ENCODE measurements at regions not wholly inside any gene's neighbourhood (a gene's known extent, or its start where the extent isn't known, plus 50 kb on each side); places are given as distances from the start of the nearest gene placed in this dataset.

- Histone ChIP-seq H3K27me3 (ENCODE audit: control insufficient read depth in 1 of 2, insufficient read depth in 2 of 2, low read length in 1 of 2) (no peaks in the 10 kb centered on the region), H3K36me3 (ENCODE audit: control insufficient read depth in 1 of 2, insufficient read depth in 2 of 2, low read length in 1 of 2) (no peaks in the 10 kb centered on the region), H3K4me1 (ENCODE audit: control insufficient read depth in 1 of 2, insufficient read depth in 2 of 2, low read length in 2 of 2) (peaks cover 0 to 4% of the 10 kb centered on the region in 2 donors), H3K4me3 (ENCODE audit: low read length in 2 of 2) (no peak overlapping the region), H3K9me3 (ENCODE audit: control insufficient read depth, low read length) (peaks cover 4% of the 10 kb centered on the region), H3K27ac (ENCODE audit: low read depth in 1 of 2, low read length in 2 of 2) (no peak overlapping the region)
- intact Hi-C loops (cut with DNase I) = no loop called here
- WGBS, 2 donors = 90 to 93% methylated on average over 3 of the region's 3 CpGs
- ATAC-seq (ENCODE audit: low FRiP score) (no peak), DNase-seq (no peak)
These were observed 183.8 kb downstream of the SNX19 start for GRCh38 chr11:130732476-130732875.

- Histone ChIP-seq H3K27me3 (ENCODE audit: control insufficient read depth in 1 of 2, insufficient read depth in 2 of 2, low read length in 1 of 2) (no peaks in the 10 kb centered on the region), H3K9me3 (ENCODE audit: control insufficient read depth, low read length) (peaks cover 4% of the 10 kb centered on the region), H3K4me3 (ENCODE audit: low read length in 2 of 2) (no peak overlapping the region), H3K4me1 (ENCODE audit: control insufficient read depth in 1 of 2, insufficient read depth in 2 of 2, low read length in 2 of 2) (peaks cover 0 to 2% of the 10 kb centered on the region in 2 donors), H3K36me3 (ENCODE audit: control insufficient read depth in 1 of 2, insufficient read depth in 2 of 2, low read length in 1 of 2) (no peaks in the 10 kb centered on the region), H3K27ac (ENCODE audit: low read depth in 1 of 2, low read length in 2 of 2) (no peak overlapping the region)
- DNase-seq (no peak), ATAC-seq (ENCODE audit: low FRiP score) (peak; percentile 15)
- intact Hi-C loops (cut with DNase I) = no loop called here
- 93 to 96% methylated on average over 5 of the region's 5 CpGs for WGBS, 2 donors
These were observed 179.0 kb downstream of the SNX19 start for GRCh38 chr11:130737041-130737830.

- H3K27me3 ChIP-seq (ENCODE audit: control insufficient read depth in 1 of 2, insufficient read depth in 2 of 2, low read length in 1 of 2) = no peaks in the 10 kb centered on the region
- intact Hi-C loops (cut with DNase I) = no loop called here
- DNase-seq = peak; percentile 65 to 79
- no peaks in the 10 kb centered on the region for H3K36me3 ChIP-seq (ENCODE audit: control insufficient read depth in 1 of 2, insufficient read depth in 2 of 2, low read length in 1 of 2)
- peak; percentile 67 for ATAC-seq (ENCODE audit: low FRiP score)
- H3K4me1 ChIP-seq (ENCODE audit: control insufficient read depth in 1 of 2, insufficient read depth in 2 of 2, low read length in 2 of 2) = peaks cover 0 to 2% of the 10 kb centered on the region in 2 donors
- peaks cover 3% of the 10 kb centered on the region for H3K9me3 ChIP-seq (ENCODE audit: control insufficient read depth, low read length)
- H3K27ac ChIP-seq (ENCODE audit: low read depth in 1 of 2, low read length in 2 of 2) = no peak overlapping the region
- WGBS, 2 donors = 23 to 37% methylated on average over 12 of the region's 12 CpGs
- no peak overlapping the region for H3K4me3 ChIP-seq (ENCODE audit: low read length in 2 of 2)
These were observed 178.3 kb downstream of the SNX19 start for GRCh38 chr11:130737866-130738431.

GRCh38 chr11:130738611-130739010 is 177.7 kb downstream of the SNX19 start:
- peaks cover 0 to 2% of the 10 kb centered on the region in 2 donors for H3K4me1 ChIP-seq (ENCODE audit: control insufficient read depth in 1 of 2, insufficient read depth in 2 of 2, low read length in 2 of 2)
- H3K4me3 ChIP-seq (ENCODE audit: low read length in 2 of 2) = no peak overlapping the region
- H3K27me3 ChIP-seq (ENCODE audit: control insufficient read depth in 1 of 2, insufficient read depth in 2 of 2, low read length in 1 of 2) = no peaks in the 10 kb centered on the region
- DNase-seq = no peak
- H3K36me3 ChIP-seq (ENCODE audit: control insufficient read depth in 1 of 2, insufficient read depth in 2 of 2, low read length in 1 of 2) = no peaks in the 10 kb centered on the region
- no peak for ATAC-seq (ENCODE audit: low FRiP score)
- intact Hi-C loops (cut with DNase I) = no loop called here
- H3K9me3 ChIP-seq (ENCODE audit: control insufficient read depth, low read length) = peaks cover 3% of the 10 kb centered on the region
- WGBS, 2 donors = 72% methylated on average over 3 of the region's 3 CpGs
- no peak overlapping the region for H3K27ac ChIP-seq (ENCODE audit: low read depth in 1 of 2, low read length in 2 of 2)

- Histone ChIP-seq H3K27ac (ENCODE audit: low read depth in 1 of 2, low read length in 2 of 2) (no peak overlapping the region), H3K36me3 (ENCODE audit: control insufficient read depth in 1 of 2, insufficient read depth in 2 of 2, low read length in 1 of 2) (no peaks in the 10 kb centered on the region), H3K4me3 (ENCODE audit: low read length in 2 of 2) (no peak overlapping the region), H3K4me1 (ENCODE audit: control insufficient read depth in 1 of 2, insufficient read depth in 2 of 2, low read length in 2 of 2) (peaks cover 0 to 2% of the 10 kb centered on the region in 2 donors), H3K27me3 (ENCODE audit: control insufficient read depth in 1 of 2, insufficient read depth in 2 of 2, low read length in 1 of 2) (no peaks in the 10 kb centered on the region), H3K9me3 (ENCODE audit: control insufficient read depth, low read length) (no peaks in the 10 kb centered on the region)
- DNase-seq (no peak), ATAC-seq (ENCODE audit: low FRiP score) (no peak)
- intact Hi-C loops (cut with DNase I) = no loop called here
- WGBS, 2 donors = 93 to 94% methylated on average over 4 of the region's 4 CpGs
These were observed 175.5 kb downstream of the SNX19 start for GRCh38 chr11:130740819-130741218.

- no peak overlapping the region for H3K27ac ChIP-seq (ENCODE audit: low read depth in 1 of 2, low read length in 2 of 2)
- H3K36me3 ChIP-seq (ENCODE audit: control insufficient read depth in 1 of 2, insufficient read depth in 2 of 2, low read length in 1 of 2) = no peaks in the 10 kb centered on the region
- no peak for DNase-seq
- no peaks in the 10 kb centered on the region for H3K9me3 ChIP-seq (ENCODE audit: control insufficient read depth, low read length)
- 74 to 83% methylated on average over 3 of the region's 3 CpGs for WGBS, 2 donors
- intact Hi-C loops (cut with DNase I) = no loop called here
- no peak for ATAC-seq (ENCODE audit: low FRiP score)
- no peaks in the 10 kb centered on the region for H3K27me3 ChIP-seq (ENCODE audit: control insufficient read depth in 1 of 2, insufficient read depth in 2 of 2, low read length in 1 of 2)
- H3K4me1 ChIP-seq (ENCODE audit: control insufficient read depth in 1 of 2, insufficient read depth in 2 of 2, low read length in 2 of 2) = no peaks in the 10 kb centered on the region
- H3K4me3 ChIP-seq (ENCODE audit: low read length in 2 of 2) = no peak overlapping the region
These were observed 171.5 kb downstream of the SNX19 start for GRCh38 chr11:130744794-130745193.

GRCh38 chr11:130749216-130749615 is 167.1 kb downstream of the SNX19 start:
- no peak for DNase-seq
- H3K27me3 ChIP-seq (ENCODE audit: control insufficient read depth in 1 of 2, insufficient read depth in 2 of 2, low read length in 1 of 2) = no peaks in the 10 kb centered on the region
- WGBS, 2 donors = 71 to 78% methylated on average over 2 of the region's 2 CpGs
- H3K4me1 ChIP-seq (ENCODE audit: control insufficient read depth in 1 of 2, insufficient read depth in 2 of 2, low read length in 2 of 2) = no peaks in the 10 kb centered on the region
- intact Hi-C loops (cut with DNase I) = no loop called here
- no peak overlapping the region for H3K4me3 ChIP-seq (ENCODE audit: low read length in 2 of 2)
- H3K27ac ChIP-seq (ENCODE audit: low read depth in 1 of 2, low read length in 2 of 2) = no peak overlapping the region
- no peaks in the 10 kb centered on the region for H3K9me3 ChIP-seq (ENCODE audit: control insufficient read depth, low read length)
- no peak for ATAC-seq (ENCODE audit: low FRiP score)
- no peaks in the 10 kb centered on the region for H3K36me3 ChIP-seq (ENCODE audit: control insufficient read depth in 1 of 2, insufficient read depth in 2 of 2, low read length in 1 of 2)

GRCh38 chr11:130760515-130761125 is 155.7 kb downstream of the SNX19 start:
- Histone ChIP-seq H3K9me3 (ENCODE audit: control insufficient read depth, low read length) (no peaks in the 10 kb centered on the region), H3K4me3 (ENCODE audit: low read length in 2 of 2) (no peak overlapping the region), H3K27me3 (ENCODE audit: control insufficient read depth in 1 of 2, insufficient read depth in 2 of 2, low read length in 1 of 2) (no peaks in the 10 kb centered on the region), H3K27ac (ENCODE audit: low read depth in 1 of 2, low read length in 2 of 2) (no peak overlapping the region), H3K36me3 (ENCODE audit: control insufficient read depth in 1 of 2, insufficient read depth in 2 of 2, low read length in 1 of 2) (no peaks in the 10 kb centered on the region), H3K4me1 (ENCODE audit: control insufficient read depth in 1 of 2, insufficient read depth in 2 of 2, low read length in 2 of 2) (no peaks in the 10 kb centered on the region)
- ATAC-seq (ENCODE audit: low FRiP score) (no peak), DNase-seq (no peak)
- intact Hi-C loops (cut with DNase I) = no loop called here
- WGBS, 2 donors = 74 to 79% methylated on average over 6 of the region's 6 CpGs
